ENCODE measurements at regions not wholly inside any gene's neighbourhood (a gene's known extent, or its start where the extent isn't known, plus 50 kb on each side); places are given as distances from the start of the nearest gene placed in this dataset.

DNA sequence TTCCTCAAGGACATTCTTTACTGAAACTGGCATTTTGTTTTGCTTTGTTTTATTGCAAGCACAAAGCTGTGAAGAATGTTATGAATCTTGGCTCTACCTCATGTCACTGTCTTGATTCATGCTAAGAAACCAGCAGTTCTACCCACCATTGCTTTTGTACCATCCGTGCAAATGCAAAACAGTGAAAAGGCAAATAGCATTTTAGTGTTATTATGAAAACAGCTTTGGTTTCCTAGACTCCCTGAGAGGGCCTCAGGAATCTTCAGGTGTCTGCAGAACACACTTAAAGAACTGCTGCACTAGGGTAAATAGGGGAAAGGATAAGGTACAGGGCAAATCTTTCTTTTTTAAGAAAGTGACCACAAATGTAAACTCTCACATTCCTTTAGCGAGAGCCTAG is 318.9 kb downstream of the AHR start:
- DNase-seq = no peak

DNA sequence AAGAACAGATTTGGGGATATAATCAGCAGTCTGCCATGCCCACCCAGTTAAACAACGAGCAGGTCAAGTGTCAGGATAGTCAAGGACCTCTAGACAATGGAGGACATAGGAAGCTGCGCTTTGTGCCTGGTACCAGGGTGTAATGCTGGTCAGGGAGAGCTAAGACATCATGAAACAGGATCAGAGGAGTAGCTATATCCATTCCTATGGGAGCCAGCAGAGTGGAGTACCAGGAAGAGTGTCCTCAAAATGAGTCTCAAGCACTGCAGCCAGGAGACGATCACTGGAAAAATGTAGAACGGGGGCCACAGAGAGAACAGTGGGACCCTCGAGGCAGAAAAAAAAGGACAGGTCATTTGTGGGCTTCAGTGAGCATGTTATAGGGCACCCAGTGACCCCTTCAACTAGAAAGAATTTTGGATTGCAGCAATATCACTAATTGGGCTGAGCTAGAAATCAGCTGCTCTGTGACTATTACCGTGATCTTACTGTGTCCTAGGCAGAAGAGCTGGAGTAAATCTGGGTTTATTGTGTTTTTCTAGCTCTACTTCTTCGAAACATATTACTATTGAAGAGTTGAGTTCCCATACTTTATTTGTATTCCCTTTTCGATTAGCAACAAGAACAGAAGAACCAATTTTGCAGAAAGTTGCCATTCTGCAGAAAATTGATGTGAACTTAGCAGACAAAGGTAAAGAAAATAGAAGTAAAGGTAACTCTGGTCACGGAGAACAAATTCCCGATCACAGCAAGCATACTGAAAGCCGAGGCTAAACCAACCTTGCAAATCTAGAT is 319.6 kb downstream of the AHR start:
- no peak for DNase-seq

DNA sequence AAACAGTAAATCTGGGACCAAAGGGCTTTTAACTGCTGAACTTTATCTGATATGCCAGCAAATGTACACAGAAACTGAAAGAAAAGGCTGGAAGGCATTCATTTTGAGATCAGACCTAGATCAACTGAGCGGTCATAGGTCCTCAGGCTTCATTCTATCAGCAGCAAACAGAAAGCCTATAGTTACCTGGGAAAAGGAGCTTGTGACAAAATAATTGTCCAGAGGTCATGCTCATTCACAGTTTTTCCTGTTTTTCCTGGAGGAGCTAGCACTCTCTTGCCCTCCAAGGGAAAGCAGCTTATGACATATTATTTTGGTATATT is 320.2 kb downstream of the AHR start:
- DNase-seq = no peak

DNA sequence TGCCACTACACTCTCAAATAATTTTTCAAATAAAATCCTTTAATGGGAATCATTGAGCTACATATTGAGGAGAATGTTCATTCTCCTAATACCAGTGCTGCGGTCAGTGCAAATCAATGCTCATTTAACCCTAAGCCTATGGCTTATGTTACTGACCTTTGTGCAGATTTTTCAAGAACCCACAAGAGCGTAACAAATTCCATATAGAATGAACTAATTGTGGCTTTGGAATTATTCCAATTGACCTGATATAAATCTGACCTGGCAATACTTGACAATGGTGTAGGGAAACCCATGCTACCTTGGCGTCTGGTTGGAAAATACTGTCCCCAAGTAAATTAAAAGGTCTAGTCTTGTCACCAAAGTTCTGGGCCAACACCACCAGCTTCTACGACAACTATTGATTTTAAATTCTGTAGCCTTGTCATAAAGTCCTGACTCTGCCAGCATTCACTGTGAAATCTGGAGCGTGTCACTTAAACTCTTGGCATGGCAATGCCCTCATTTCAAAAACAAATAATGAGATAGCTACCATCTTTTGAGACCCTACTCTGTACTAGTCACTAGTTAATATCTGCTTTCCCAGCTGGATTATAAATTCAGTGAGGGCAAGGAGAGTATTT is 320.9 kb downstream of the AHR start:
- DNase-seq = no peak

DNA sequence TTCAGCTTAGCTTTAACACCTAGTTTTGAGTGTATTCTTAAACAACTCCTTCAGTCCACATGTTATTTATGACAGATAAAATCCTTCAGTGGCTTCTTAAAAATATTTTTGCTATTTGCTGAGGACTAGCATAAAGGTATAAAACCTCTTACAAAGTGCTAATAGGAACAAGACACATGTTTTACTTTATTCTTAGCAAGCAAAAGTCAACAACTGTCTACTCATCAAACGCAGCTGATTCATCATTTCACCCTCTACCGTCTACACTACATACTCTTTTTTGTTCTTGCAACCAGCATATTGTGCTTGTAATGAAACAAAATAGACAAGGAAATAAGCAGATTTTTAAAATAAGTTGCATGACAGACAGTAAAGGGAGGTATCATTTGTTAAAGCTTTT is 319.7 kb downstream of the SNX13 start:
- DNase-seq = no peak

DNA sequence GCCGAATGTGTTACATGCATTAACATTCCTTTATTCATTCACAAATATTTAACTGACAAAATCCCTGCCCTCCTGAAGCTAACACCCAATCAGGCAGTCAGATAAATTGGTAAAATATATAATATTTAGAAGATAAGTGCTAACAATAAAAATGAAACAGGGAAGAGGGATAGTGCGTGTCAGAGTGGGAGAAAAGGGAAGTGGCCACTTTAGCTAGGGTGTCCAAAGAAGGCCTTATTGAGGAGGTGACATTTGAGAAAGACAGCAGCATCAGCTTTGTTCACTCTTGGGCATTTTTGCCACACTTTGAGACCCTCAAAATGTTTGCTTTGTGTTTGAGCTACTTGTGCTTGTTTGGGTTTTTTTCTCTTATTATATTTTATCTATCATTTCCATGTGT is 317.8 kb downstream of the SNX13 start:
- DNase-seq = no peak

DNA sequence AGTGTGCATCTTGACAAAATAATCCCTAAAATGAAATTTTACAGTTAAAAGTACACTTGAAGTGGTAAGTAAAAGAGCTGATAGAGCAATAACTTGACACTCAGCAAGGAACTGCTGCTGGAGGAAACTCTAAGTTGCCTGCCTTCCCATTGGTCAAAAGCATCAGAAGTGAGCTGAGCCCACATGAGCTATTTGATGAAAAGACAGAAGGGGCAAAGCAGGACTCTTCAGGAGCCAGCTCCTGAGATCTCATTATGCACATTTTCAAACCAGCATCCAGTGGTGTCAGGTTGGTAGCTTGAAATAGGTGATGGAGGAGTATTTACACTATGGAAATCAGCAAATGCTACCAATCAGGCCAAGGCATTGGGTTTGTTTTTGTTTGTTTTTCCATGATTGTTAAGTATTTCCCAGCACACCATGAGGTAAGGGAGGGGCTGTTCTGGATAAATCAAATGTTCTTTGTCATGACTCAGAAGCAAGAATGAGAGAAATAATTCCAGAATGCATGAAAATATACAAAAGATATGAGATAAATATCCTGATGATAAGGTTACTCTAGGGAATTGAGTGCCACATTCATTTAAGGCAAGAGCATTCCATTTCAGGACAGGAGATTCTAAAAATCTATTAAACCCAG is 316.6 kb downstream of the SNX13 start:
- DNase-seq = no peak

DNA sequence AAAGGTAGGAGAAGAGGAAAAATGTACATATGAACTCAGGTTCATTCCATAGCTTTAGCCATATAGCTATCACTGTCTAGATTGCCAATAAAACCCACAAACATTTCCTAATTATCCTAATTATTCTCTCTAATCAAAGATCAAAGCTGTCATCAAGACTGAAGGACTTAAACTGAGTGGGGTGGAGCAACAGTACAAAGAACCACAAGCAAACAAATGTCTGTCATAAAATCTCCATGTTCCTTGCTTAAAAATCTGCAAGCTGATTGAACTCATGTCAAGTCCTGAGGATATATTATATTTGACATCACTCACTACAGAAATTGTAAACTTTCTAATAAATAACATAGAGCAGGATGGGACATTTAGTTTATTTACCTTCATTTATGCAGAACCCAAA is 315.9 kb downstream of the SNX13 start:
- DNase-seq = no peak

DNA sequence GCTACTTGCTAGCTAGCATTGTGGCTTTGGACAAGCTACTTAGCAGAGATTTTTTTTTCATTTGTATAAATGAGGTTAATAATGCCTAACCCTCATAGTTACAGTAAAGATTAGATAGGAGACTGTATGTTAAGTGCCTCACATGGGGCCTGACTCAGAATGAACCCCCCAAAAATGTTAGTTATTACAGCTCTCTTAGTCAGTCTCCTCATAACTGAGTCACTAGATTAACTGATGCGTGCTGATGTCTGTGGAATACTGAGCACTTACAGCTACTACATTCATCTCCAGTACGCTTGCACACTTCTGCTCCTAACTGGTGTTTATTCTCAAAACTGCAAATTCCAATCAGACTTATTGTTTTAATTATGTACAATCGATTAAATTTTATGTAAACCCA is 315.3 kb downstream of the SNX13 start:
- DNase-seq = no peak

DNA sequence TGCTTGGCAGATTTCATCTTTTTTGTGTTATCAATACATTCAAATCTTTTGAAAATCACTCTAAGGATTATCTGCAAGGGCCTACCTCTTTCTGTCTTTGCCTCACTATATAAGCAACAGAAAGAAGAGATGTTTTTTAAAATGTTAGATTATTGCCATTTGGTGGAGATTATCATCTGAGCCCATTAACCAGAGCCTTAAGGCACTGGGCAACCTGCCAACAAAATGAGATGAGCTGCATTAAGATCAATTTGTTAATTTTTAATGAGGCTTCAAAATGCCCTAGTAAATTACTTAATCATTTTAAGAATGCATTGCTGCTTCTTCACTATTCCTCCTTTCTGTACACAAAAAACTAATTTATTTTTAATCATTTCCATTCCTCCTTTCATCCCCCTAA is 314.1 kb downstream of the SNX13 start:
- DNase-seq = no peak

DNA sequence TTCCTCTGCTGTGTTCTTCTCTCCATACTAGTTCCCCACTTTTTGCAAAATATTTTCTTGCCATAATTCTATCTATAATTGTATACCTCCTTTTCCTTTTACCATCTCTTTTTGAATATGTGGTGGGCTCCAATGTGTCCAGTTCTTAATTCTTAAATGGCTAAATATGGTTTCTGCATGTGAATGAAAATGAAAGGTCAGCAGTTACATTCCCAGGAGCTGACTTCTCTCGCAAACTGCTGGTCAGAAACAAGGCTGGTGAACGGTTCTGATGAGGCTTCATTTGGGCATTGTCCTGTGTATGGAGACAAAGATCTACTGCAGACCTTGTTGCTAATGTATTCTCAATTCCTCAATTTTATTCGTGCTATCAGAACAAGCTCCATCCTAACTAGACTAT is 309.2 kb downstream of the SNX13 start:
- no peak for DNase-seq

DNA sequence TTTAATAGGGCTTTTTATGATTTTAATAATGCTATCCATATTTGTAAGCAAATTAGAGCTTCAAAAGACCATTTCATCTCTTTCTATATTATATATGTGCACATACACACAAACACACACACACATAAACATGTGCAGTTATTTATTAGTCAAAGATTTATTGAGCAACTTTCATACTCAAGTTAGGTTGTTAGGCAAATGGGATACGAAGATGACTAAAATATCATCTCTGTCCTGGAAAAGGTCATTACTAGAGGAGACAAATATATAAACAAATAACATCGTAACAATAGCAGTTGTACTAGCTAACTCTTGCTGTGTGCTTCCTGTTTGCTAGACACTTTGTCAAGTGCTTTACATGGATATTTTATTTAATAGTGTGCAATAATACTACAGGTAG is 307.9 kb downstream of the SNX13 start:
- DNase-seq = no peak

DNA sequence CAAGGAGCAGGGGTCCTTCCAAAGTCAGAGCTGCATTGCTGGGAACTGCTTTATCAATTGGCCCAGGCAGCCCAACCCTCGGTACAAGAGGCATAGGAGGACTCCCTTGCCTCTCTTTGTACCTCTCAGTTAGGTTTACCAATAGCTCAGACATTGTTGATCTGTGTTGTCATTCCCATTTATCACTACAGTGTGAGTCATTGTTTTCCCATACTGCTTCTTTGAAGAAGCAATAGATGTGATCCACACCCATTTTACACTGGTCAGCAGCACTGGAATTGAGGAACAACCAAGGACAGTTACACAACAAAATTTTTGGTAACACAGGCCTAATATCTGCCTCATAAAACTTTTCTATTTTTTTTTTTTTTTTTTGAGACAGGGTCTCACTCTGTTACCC is 307.2 kb downstream of the SNX13 start:
- no peak for DNase-seq

DNA sequence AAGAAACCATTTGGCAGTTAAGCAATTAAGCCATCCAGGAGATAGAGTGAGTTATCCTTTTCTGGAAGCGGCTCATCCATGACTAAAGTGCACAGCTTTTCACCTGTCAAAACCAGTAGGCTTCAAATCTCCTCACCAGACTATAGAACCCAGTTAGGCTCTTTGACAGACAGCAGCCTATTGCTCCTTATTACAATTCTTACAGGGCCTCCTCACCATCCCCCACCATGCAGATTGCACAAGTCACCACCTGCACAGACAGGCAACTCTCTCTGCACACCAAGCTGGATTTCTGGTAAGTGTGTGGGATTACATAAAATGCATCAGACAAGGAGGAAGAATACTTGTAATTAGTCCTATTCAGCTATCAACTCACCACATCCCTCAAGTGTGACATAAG is 301.6 kb downstream of the SNX13 start:
- DNase-seq = no peak

DNA sequence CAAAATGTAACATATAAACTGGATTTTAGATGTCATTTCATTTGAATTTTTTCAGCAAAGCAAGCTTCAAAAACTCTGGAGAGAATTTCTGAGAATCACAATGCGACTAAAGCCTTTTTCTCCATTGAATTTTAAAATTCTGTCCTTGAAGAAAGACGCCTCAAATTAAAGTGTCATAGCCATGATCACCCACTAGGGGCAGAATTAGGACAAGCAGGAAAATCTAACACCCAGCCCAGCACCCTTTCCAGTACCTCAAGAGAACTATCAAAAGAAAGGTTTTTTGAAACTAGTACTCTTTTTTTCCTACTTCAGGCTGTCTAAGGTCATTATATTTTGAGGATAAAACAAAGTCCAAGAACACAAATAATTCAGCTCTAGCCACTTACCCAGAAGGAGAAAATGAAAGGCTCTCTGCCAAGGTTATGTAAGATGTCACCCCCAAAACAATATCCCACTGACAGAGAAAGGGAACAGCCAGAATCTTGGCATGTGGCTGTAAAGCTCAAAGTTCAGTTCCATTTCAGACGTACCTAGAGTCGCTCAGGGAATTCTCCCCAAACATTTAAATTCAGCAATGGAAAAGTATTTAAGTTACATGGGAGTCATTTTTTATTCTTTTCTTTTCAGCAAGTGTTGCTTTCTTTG is 299.4 kb downstream of the SNX13 start:
- peak; percentile 3 to 15 for DNase-seq

DNA sequence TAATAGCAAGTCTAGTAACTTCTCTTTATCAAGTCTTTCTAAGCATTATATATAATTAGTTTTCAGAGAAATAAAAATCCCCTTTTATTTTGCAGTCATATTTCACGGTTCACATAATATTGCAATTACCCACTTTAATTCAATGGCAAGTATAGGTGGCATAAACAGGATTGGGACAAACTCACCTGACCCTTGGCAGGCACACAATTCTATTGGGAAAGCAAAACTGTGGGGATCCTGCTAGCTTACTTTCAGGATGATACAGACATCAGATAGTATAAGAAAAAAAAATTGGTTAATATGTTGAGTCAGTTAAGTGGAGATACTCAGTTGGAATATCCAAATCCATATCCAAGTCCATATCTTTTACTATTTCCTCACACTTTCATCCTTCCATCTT is 294.8 kb downstream of the SNX13 start:
- no peak for DNase-seq

DNA sequence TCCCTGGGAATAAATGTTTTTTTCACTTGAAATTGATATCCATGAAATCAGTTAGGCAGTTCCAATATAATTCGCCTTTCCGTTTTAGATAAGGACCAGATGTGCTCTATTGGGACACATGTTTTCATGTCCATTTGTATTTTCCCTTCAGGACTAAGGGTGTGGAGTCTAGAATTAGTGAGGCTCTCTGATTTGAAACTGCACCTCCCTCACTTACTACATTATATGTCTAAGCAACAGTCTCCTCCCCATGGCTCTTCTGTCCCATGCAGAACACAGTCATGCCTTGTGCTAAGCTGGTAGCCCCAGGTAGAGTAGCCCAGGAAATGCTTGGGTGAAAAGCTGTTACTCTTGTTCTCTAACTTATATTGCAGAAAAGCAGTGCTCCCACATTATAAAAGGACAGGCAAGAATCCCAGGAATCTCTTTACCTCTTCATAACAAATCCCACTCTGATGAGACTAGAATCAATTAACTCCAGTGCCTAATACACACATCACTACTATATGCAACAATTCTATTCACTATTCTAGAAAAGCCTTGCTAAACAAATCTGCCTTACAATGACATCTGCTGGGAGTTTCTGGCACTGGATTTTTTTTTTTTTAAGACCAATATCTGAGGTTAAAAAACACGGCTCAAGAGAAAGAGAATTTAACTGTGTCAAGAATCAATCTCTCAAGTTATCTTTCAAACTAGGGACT is 293.9 kb downstream of the SNX13 start:
- DNase-seq = no peak

DNA sequence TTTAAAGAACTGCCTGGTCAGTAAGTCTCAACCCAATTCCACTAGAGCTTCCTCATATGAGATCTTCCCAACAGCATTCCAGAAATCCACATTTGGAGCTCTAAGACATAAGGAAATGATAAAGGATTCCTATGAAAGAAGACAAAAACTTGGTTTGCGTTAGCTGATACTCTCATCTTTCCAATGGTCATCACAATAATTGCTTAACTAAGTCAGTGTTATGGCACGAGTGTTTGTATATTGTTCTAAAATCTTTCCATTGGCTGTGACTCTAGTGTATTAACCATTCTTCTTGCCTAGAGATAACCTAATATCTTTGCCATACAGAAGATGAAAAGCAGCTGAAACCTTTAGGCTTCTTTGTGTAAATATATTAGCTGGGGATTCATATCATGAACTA is 289.0 kb downstream of the SNX13 start:
- DNase-seq = no peak

DNA sequence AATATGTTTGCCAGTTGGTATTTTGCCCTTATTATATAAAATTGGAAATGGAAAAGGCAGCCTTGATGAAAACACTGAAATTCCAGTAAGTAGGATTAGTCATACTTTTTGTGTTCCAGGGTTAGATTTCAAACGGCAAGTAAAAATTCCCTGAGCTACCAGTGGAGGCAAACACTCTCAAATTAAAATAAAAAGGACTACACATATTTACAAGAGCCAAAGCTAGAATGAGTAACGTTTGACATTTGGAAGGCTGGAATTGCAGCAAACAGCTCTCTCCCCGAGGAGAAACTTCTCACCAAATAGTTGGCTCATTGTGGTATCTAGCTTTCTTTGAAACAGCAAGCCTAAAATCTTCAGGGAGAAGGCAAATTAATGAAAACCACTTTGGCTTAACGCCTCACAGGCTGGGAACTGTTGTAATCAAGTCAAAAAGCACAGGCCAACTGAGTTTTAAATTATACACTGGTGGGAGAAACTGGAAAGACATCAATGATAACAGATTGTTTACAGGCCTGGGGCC is 288.4 kb downstream of the SNX13 start:
- DNase-seq = no peak

DNA sequence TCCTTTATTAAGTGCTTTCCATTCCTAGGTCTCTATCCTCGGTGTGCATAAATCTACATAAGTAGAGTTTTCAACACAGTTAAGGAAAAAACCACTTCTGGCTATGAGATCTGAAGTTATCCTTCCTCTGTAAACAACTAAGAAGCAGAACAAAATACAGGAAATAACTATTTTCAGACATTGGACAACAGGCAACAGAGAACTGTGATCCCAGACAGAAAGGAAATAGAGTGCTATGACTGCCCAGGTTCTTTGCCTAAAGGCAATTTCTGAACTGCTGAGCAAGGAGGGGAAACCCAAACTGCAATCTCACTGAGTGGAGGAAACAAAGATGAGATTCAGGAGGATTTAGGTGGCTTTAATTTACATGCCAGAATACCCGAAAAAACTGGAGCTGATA is 285.4 kb downstream of the SNX13 start:
- no peak for DNase-seq

DNA sequence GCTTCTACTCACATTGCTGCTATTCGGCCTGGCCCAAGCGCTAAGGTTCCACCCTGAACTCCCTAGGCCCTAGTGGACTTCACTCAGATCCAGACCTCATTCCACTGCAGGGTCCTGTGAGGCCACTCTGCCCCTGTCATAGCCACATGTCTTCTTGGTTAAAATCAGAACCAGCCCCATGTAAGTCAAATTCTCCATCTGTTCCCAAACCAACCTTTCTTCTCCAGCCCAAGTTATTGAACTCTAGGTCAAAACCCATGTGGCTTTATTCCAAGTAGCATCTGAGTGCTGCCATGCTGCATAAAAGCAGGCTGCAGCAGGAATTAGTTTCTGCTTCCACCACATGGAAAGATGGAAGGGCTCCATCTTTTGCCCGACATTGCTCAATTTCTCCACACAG is 281.2 kb downstream of the SNX13 start:
- no peak for DNase-seq

DNA sequence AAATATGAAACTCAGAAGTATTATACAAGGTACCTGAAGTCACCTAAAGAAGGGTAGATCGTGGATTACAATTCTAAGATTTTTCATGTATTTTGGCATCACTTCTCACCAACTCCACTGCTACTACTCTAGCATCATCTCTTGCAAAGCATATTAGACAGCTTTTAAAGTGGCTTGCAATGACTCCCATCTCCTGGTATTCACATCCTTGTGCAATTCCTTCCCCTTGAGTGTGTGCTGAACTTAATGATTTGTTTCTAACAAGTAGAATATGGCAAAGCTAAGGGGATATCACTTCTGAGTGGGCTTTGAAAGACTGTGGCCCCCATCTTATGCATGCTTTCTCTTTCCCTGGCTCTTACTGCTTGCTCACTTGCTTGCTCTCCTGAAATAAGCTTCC is 280.2 kb downstream of the SNX13 start:
- DNase-seq = no peak

DNA sequence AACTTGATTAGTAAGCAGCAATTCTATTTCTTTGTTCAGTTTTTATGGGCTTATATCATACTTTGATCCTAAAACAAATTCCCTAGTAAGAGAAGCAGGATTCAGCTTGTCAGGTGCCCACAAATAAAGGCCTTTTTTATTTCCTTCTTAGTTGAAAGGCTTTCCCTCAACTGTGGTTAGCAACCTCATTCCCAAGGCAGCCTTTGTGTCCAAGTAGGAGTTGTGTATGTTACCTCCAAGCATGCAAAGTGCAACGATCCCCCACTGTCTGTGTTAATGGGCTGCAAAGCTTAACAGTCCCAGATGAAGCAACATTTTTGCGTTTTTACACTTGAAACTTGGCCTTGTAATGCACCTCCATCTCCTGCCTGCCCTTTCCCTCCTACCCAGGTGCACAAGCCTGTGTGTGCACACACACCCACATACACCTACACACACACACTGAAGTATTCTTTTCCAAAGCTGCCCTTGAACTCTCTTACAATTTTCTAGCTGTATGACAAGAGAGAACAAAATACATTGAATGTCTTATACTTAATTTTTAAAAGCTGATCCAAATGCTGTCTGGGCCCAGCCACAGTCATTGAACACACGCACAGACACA is 278.2 kb downstream of the SNX13 start:
- no peak for DNase-seq

All from stimulated activated CD4-positive, alpha-beta T cell treated with anti-CD3 and anti-CD28 coated beads, Interleukin-2, amount 100 ng/mL, for 48 hours (primary cell).